ENCODE measurements at regions not wholly inside any gene's neighbourhood (a gene's known extent, or its start where the extent isn't known, plus 50 kb on each side); places are given as distances from the start of the nearest gene placed in this dataset.

- TF ChIP-seq EZH2phosphoT487 (IDR thresholded peaks at IDR 0.05; ENCODE audit: insufficient read depth, low read depth) (no peak), EZH2 (IDR thresholded peaks at IDR 0.05; ENCODE audit: insufficient read depth, poor library complexity, severe bottlenecking) (no peak)
These were observed 57.6 kb downstream of the NCOR2 start for GRCh38 chr12:124509676-124510300.

Measured in GM23248 (cell line).